ENCODE measurements at regions not wholly inside any gene's neighbourhood (a gene's known extent, or its start where the extent isn't known, plus 50 kb on each side); places are given as distances from the start of the nearest gene placed in this dataset.

- Histone ChIP-seq H2AFZ (ENCODE audit: low read length, unreplicated experiment) (no peak overlapping the region), H3K4me1 (ENCODE audit: control insufficient read depth, insufficient read depth, low read length, unreplicated experiment) (no peaks in the 10 kb centered on the region), H3K27ac (ENCODE audit: low read depth, low read length) (no peak overlapping the region), H3K36me3 (ENCODE audit: insufficient read depth, low read length) (no peaks in the 10 kb centered on the region), H3K79me2 (ENCODE audit: control insufficient read depth, insufficient read depth, low read length, unreplicated experiment) (no peaks in the 10 kb centered on the region), H3K4me3 (ENCODE audit: low read depth, low read length) (no peak overlapping the region), H3K27me3 (ENCODE audit: insufficient read depth, low read length) (no peaks in the 10 kb centered on the region)
These were observed 133.4 kb downstream of the JCAD start for GRCh38 chr10:29925771-29926692.

- no peaks in the 10 kb centered on the region for H3K4me1 ChIP-seq (ENCODE audit: control insufficient read depth, insufficient read depth, low read length, unreplicated experiment)
- no peak overlapping the region for H3K27ac ChIP-seq (ENCODE audit: low read depth, low read length)
- H3K79me2 ChIP-seq (ENCODE audit: control insufficient read depth, insufficient read depth, low read length, unreplicated experiment): no peaks in the 10 kb centered on the region
- peaks cover 6% of the 10 kb centered on the region for H3K27me3 ChIP-seq (ENCODE audit: insufficient read depth, low read length)
- H3K4me3 ChIP-seq (ENCODE audit: low read depth, low read length): no peak overlapping the region
- no peaks in the 10 kb centered on the region for H3K36me3 ChIP-seq (ENCODE audit: insufficient read depth, low read length)
- no peak overlapping the region for H2AFZ ChIP-seq (ENCODE audit: low read length, unreplicated experiment)
These were observed 134.9 kb downstream of the JCAD start for GRCh38 chr10:29924436-29924835.

GRCh38 chr10:29923416-29923965 lies 135.9 kb downstream of the JCAD start:
- Histone ChIP-seq H3K36me3 (ENCODE audit: insufficient read depth, low read length) (no peaks in the 10 kb centered on the region), H3K79me2 (ENCODE audit: control insufficient read depth, insufficient read depth, low read length, unreplicated experiment) (no peaks in the 10 kb centered on the region), H2AFZ (ENCODE audit: low read length, unreplicated experiment) (no peak overlapping the region), H3K27ac (ENCODE audit: low read depth, low read length) (no peak overlapping the region), H3K27me3 (ENCODE audit: insufficient read depth, low read length) (peaks cover 11% of the 10 kb centered on the region), H3K4me3 (ENCODE audit: low read depth, low read length) (no peak overlapping the region), H3K4me1 (ENCODE audit: control insufficient read depth, insufficient read depth, low read length, unreplicated experiment) (no peaks in the 10 kb centered on the region)

GRCh38 chr10:29922892-29923291 lies 136.5 kb downstream of the JCAD start:
- H3K4me3 ChIP-seq (ENCODE audit: low read depth, low read length): no peak overlapping the region
- H2AFZ ChIP-seq (ENCODE audit: low read length, unreplicated experiment): no peak overlapping the region

GRCh38 chr10:29922226-29922625 lies 137.2 kb downstream of the JCAD start:
- H3K27me3 ChIP-seq (ENCODE audit: insufficient read depth, low read length): peaks cover 11% of the 10 kb centered on the region
- H3K27ac ChIP-seq (ENCODE audit: low read depth, low read length): no peak overlapping the region

More at GRCh38 chr10:29922892-29923291, 136.5 kb downstream of the JCAD start:
- Histone ChIP-seq H3K4me1 (ENCODE audit: control insufficient read depth, insufficient read depth, low read length, unreplicated experiment) (no peaks in the 10 kb centered on the region), H3K27me3 (ENCODE audit: insufficient read depth, low read length) (peaks cover 11% of the 10 kb centered on the region), H3K36me3 (ENCODE audit: insufficient read depth, low read length) (no peaks in the 10 kb centered on the region), H3K79me2 (ENCODE audit: control insufficient read depth, insufficient read depth, low read length, unreplicated experiment) (no peaks in the 10 kb centered on the region), H3K27ac (ENCODE audit: low read depth, low read length) (no peak overlapping the region)

GRCh38 chr10:29921071-29921446 lies 138.3 kb downstream of the JCAD start:
- no peaks in the 10 kb centered on the region for H3K4me1 ChIP-seq (ENCODE audit: control insufficient read depth, insufficient read depth, low read length, unreplicated experiment)
- no peak overlapping the region for H2AFZ ChIP-seq (ENCODE audit: low read length, unreplicated experiment)
- H3K79me2 ChIP-seq (ENCODE audit: control insufficient read depth, insufficient read depth, low read length, unreplicated experiment): no peaks in the 10 kb centered on the region
- H3K27ac ChIP-seq (ENCODE audit: low read depth, low read length): no peak overlapping the region
- no peaks in the 10 kb centered on the region for H3K36me3 ChIP-seq (ENCODE audit: insufficient read depth, low read length)
- H3K27me3 ChIP-seq (ENCODE audit: insufficient read depth, low read length): peaks cover 11% of the 10 kb centered on the region
- no peak overlapping the region for H3K4me3 ChIP-seq (ENCODE audit: low read depth, low read length)

More at GRCh38 chr10:29922226-29922625, 137.2 kb downstream of the JCAD start:
- Histone ChIP-seq H3K79me2 (ENCODE audit: control insufficient read depth, insufficient read depth, low read length, unreplicated experiment) (no peaks in the 10 kb centered on the region), H3K4me3 (ENCODE audit: low read depth, low read length) (no peak overlapping the region), H3K36me3 (ENCODE audit: insufficient read depth, low read length) (no peaks in the 10 kb centered on the region), H2AFZ (ENCODE audit: low read length, unreplicated experiment) (no peak overlapping the region), H3K4me1 (ENCODE audit: control insufficient read depth, insufficient read depth, low read length, unreplicated experiment) (no peaks in the 10 kb centered on the region)

GRCh38 chr10:29920408-29921070 lies 138.8 kb downstream of the JCAD start:
- no peak overlapping the region for H3K27ac ChIP-seq (ENCODE audit: low read depth, low read length)
- H3K4me3 ChIP-seq (ENCODE audit: low read depth, low read length): no peak overlapping the region
- no peaks in the 10 kb centered on the region for H3K4me1 ChIP-seq (ENCODE audit: control insufficient read depth, insufficient read depth, low read length, unreplicated experiment)
- no peaks in the 10 kb centered on the region for H3K79me2 ChIP-seq (ENCODE audit: control insufficient read depth, insufficient read depth, low read length, unreplicated experiment)
- H3K36me3 ChIP-seq (ENCODE audit: insufficient read depth, low read length): no peaks in the 10 kb centered on the region
- H3K27me3 ChIP-seq (ENCODE audit: insufficient read depth, low read length): peaks cover 11% of the 10 kb centered on the region
- no peak overlapping the region for H2AFZ ChIP-seq (ENCODE audit: low read length, unreplicated experiment)

- Histone ChIP-seq H2AFZ (ENCODE audit: low read length, unreplicated experiment) (no peak overlapping the region), H3K27me3 (ENCODE audit: insufficient read depth, low read length) (peaks cover 11% of the 10 kb centered on the region), H3K4me1 (ENCODE audit: control insufficient read depth, insufficient read depth, low read length, unreplicated experiment) (no peaks in the 10 kb centered on the region), H3K27ac (ENCODE audit: low read depth, low read length) (no peak overlapping the region), H3K36me3 (ENCODE audit: insufficient read depth, low read length) (no peaks in the 10 kb centered on the region), H3K4me3 (ENCODE audit: low read depth, low read length) (no peak overlapping the region), H3K79me2 (ENCODE audit: control insufficient read depth, insufficient read depth, low read length, unreplicated experiment) (no peaks in the 10 kb centered on the region)
These were observed 140.6 kb downstream of the JCAD start for GRCh38 chr10:29918623-29919400.

GRCh38 chr10:29917311-29917710 lies 142.1 kb downstream of the JCAD start:
- Histone ChIP-seq H3K27ac (ENCODE audit: low read depth, low read length) (no peak overlapping the region), H2AFZ (ENCODE audit: low read length, unreplicated experiment) (no peak overlapping the region), H3K4me1 (ENCODE audit: control insufficient read depth, insufficient read depth, low read length, unreplicated experiment) (no peaks in the 10 kb centered on the region), H3K79me2 (ENCODE audit: control insufficient read depth, insufficient read depth, low read length, unreplicated experiment) (no peaks in the 10 kb centered on the region), H3K27me3 (ENCODE audit: insufficient read depth, low read length) (peaks cover 11% of the 10 kb centered on the region), H3K36me3 (ENCODE audit: insufficient read depth, low read length) (no peaks in the 10 kb centered on the region), H3K4me3 (ENCODE audit: low read depth, low read length) (no peak overlapping the region)

- Histone ChIP-seq H3K27ac (ENCODE audit: low read depth, low read length) (no peak overlapping the region), H2AFZ (ENCODE audit: low read length, unreplicated experiment) (no peak overlapping the region), H3K4me3 (ENCODE audit: low read depth, low read length) (no peak overlapping the region), H3K4me1 (ENCODE audit: control insufficient read depth, insufficient read depth, low read length, unreplicated experiment) (no peaks in the 10 kb centered on the region), H3K36me3 (ENCODE audit: insufficient read depth, low read length) (no peaks in the 10 kb centered on the region), H3K27me3 (ENCODE audit: insufficient read depth, low read length) (peaks cover 11% of the 10 kb centered on the region), H3K79me2 (ENCODE audit: control insufficient read depth, insufficient read depth, low read length, unreplicated experiment) (no peaks in the 10 kb centered on the region)
These were observed 142.7 kb downstream of the JCAD start for GRCh38 chr10:29916669-29917068.

All from ACC112 (cell line).